Peyer's patch (tissue), 4 donors: ENCODE measurements at regions not wholly inside any gene's neighbourhood (a gene's known extent, or its start where the extent isn't known, plus 50 kb on each side); places are given as distances from the start of the nearest gene placed in this dataset.

Source experiments
- CTCF ChIP-seq, 6 experiments: fragments of 450-650 bp in 4 of 6; fragments of 200-600 bp in 2 of 6; sonication (generic) in 1 of 6; IDR thresholded peaks; one replicate each; pipeline ENCODE4 v1.5.1; 2017 to 2019; ENCODE audit warnings: antibody characterized with exemption in 6 of 6, mild to moderate bottlenecking in 3 of 6, moderate library complexity in 1 of 6
- POLR2A ChIP-seq, 2 donors: fragments of 450-650 bp; IDR thresholded peaks; one replicate each; pipeline ENCODE4 v1.5.1; 2017; ENCODE audit warnings: antibody characterized with exemption in 2 of 2, mild to moderate bottlenecking in 2 of 2, moderate library complexity in 2 of 2

- TF ChIP-seq CTCF (IDR thresholded peaks at IDR 0.05) = no peak
- TF ChIP-seq POLR2A (IDR thresholded peaks at IDR 0.05) = no peak
Measured at GRCh38 chr6:148087659-148088058, 255.0 kb upstream of the SASH1 start.
